GM19455 (cell line): ENCODE measurements at regions not wholly inside any gene's neighbourhood (a gene's known extent, or its start where the extent isn't known, plus 50 kb on each side); places are given as distances from the start of the nearest gene placed in this dataset.

ENCODE experiments used
- ATAC-seq: cut with Tn5 transposase; IDR thresholded peaks from one replicate; pipeline ENCODE4 v1.9.1; 2021; ENCODE audit not compliant: unreplicated experiment

DNA sequence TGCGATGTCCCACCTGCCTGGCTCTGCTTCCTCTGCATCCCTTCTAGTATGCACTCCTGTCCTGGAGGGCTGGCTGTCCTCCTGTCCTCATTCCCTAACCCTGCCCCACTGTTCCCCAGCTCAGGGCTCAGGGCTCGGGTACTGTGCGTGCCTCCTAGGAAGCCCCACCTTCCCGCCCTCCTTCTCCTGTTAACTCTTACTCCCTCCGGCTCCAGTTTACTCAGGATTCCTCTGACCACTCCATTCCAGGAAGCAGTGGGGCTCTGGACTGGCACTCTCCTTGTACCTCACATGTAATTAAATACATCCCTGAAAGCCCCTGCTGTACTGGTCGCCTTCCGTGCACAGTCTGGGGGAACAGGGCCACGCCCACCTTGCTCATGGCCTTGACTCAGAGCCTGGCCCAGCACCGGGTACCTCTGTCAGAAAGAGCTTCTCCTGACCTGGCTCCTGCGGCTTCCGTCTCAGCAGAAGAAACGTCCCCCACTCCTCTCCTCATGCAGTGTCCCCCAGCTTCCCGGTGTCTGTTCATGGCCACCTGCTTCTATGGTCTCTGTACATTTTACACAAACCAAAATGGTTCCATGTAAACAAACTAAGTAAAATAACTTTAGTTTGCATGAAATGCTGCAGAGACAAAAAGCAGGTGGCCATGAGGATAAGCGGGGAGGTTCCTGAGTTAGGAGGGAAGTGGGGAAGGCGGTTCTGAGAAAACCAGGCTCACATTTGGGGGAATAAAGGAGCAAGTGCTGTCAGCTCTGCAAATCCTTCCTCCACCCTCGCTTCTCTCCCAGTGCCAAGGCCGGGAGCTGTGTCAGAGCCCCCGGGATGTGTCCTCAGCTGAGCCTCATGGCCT is 445.9 kb downstream of the BRD1 start:
- no peak for ATAC-seq

DNA sequence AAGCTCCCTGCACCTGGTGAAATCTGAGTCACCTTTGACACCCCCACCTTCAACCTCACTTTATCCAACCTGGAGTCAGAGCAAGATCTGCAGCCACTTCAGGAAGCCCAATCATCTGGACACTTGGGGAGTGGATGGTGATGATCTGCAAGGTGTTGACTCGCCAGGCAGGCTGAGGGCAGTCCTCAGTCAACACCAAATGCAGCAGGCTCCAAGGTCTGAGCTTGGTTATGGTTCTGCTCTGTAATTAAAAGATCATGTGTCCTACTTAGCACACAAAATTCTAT is 446.9 kb downstream of the BRD1 start:
- no peak for ATAC-seq

DNA sequence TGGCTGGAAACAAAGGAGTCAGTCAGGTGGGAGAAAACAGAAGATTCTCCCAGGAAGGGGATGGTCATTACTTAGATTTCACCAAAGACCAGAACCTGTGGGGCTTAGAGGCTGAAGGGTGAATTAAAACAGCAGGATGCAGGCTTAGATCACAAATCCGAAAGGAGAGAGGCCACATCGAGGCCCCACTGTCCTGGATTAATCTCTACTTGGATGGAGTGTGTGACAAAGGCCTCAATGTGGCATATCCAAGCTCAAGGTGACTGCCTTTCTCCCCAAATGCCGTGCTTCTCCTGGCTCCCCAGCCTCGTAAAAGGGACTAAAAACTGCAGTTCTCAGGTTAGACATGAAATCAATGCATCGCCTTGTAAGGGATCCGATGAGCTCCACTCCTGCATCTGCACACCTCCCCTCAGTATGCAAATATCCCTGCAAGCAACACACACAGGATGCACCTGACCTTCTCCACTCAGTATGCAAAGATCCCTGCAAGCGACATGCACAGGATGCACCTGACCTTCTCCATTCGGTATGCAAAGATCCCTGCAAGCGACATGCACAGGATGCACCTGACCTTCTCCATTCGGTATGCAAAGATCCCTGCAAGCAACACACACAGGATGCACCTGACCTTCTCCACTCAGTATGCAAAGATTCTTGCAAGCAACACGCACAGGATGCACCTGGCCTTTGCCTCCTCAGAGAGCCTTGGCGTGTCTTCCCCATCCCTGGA is 447.4 kb downstream of the BRD1 start:
- ATAC-seq, result no peak

DNA sequence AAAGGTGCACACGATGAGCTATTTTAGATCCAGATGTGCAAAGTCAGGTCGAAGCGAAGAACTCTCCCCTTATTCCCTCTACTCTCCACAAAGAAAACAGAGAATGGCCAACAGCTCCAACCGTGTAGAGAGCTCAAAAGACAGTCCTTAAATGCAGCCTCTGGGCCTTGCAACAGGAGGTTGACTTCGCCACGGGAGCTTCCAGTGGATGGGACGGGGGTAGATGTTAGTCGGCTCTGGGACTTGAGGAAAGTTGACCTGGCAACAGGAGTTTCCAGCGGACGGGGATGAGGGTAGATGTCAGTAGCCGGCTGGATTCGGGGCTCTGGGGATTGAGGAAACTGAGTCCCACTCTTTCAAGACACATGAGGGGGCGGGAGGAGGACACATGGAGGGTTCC is 450.4 kb downstream of the BRD1 start:
- no peak for ATAC-seq

DNA sequence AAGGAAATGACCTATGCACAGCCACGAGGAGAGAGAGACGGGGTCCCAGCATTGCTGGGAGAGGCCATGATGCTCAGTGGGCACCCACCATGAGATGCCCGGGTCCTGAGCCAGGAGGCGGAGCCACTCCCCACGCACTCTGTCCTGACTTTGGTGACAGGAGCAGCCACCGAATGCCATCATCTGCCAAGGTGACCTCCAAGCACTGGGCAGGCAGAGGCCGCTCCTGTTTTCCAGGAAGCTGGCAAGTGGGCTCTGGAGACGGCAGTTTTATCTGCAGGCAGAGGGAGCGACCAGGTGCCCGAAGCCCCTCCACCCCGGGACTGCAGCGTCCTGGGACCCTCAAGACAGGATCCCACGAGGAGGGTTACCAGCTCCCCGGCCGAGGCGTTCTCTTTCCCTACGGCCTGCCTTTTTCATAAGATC is 453.9 kb downstream of the BRD1 start:
- ATAC-seq, result no peak

DNA sequence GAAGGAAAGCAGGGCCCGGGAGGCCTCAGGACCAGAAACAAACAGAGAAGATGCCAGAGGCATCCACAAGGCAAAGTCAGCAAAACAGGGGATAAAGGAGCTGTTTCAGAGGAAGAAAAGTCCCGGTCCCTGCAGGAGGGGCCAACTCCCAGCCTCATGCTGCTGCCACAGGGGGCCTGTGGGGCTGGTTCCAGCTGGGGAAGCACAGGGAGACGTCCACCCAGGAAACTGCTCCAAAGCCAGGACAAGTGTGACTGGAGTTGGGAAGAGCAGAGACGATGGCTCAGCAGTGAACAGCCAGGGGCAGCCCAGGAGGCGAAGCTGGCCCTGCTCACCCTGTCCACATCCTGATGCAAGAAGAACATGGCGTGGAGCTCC is 454.4 kb downstream of the BRD1 start:
- no peak for ATAC-seq

DNA sequence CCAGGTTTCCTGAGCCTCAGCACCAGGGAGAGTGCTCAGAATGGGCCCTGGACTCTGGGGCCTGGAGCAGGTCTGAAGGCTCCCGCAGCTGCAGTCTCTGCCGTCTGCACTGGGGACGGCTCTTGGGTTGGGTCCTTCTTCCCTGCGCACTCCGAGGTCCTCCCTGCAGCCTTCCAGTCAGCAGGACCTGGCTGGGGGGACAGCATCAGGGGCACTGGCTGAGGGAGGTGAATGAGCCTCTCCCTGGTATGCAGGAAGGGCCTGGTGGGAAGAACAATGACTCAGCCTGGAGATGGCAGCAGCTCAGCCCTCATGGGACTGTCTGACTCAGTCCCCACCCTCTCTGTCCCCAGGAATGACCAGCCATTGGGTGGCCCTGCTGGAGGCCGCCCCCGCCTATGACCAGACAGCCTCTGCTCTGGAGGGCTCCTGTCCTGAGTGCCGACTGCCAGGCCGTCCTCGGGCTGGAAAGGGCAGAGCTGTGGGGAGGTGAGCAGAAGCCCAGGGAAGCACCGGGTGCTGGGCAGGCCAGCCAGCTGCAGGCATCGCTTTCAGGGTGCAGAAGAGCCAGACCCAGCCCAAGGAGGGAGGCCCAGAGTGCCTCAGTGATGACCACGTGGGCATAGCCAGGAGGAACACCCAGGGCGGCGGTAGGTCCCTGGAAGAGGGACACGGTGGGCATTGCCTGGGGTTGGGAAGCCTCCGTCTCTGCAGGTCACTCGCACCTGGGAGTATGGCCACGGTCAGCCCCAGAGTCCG is 455.0 kb downstream of the BRD1 start:
- ATAC-seq, result no peak

DNA sequence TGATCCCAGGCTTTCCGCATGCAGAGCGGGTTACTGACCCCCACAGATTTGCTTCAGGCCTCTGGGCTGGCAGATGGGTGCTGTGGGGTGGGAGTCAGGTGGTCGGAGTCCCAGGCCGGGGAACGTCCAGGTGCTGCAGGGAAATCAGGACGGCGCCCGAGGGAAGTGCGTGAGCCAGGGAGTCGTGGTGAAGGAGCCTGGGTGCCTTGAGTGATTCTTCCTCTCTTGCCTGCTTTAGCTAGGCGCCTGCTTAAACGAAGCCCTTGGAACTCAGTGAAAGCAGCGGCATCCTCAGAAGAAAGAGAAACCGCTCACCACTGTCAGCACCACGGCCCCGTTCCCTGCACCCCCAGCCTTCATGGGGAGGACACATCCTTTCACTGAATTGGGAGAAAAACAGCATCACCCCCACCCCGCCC is 455.6 kb downstream of the BRD1 start:
- no peak for ATAC-seq

DNA sequence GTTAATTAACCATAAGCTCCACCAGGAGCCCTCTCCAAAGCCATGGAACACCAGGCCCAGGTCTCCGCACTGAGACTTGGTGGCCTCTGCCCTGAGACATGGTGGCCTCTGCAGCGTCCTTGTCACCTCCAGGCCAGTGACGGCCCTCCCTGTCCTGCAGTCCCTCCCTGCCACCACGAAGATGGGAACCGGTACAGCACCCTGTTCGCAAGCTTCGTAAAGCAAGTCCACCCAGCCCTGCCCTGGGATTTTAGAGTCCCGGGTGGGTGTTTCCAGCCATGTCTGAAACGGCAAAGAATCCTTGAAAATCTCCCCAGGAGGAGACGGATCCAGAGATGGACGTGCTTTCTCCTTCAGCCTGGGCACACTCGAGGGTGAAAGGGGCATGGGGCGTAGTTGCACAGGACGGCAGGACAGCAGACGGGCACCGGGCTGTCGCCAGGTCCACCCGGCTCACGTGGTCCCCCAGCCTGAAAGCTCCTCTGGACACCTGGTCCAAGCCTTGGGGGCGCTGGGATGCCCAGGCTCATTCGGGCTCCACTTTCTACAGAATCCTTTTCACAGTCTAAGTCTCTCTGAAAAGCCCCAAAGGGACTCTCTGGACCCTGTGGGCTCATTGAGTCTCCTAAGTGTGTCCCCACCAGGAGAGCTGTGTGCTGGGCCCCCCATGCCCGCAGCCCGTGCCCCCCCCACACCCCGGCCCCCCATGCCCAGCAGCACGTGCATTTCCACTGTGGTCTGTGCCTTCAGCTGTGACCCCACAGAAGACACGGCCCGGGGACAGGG is 456.2 kb downstream of the BRD1 start:
- no peak for ATAC-seq

DNA sequence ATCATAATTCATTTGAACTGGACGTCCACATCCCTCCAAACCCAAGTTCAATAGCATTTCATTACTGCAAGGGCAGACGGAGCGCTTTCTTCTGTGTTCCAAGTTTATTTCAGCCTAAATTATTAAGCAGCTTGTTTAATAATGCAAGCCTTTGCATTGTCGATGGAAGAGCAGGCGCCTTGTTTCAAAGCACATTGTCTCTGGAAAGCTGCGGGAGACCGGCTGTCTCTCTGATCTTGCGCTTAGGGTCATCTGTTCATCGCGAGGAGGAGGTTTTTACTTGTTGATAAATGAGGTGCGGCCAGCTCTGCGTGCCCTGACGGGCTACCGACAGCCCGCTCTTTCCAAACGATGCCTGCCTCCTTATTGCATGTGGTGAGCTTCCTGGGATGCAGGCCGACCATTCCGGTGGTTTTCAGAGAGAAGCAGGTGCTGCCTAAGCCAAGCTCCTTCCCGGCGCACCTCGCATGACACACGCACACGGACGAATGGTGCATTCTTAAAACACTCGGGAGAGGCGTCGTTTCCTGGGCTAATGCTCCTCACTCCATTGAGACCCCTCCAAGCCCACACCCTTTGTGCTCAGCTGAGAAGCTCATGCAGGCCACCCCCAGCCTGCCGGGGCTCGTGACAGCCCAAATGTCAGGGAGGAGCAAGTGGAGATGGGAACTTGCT is 456.9 kb downstream of the BRD1 start:
- ATAC-seq, result no peak

DNA sequence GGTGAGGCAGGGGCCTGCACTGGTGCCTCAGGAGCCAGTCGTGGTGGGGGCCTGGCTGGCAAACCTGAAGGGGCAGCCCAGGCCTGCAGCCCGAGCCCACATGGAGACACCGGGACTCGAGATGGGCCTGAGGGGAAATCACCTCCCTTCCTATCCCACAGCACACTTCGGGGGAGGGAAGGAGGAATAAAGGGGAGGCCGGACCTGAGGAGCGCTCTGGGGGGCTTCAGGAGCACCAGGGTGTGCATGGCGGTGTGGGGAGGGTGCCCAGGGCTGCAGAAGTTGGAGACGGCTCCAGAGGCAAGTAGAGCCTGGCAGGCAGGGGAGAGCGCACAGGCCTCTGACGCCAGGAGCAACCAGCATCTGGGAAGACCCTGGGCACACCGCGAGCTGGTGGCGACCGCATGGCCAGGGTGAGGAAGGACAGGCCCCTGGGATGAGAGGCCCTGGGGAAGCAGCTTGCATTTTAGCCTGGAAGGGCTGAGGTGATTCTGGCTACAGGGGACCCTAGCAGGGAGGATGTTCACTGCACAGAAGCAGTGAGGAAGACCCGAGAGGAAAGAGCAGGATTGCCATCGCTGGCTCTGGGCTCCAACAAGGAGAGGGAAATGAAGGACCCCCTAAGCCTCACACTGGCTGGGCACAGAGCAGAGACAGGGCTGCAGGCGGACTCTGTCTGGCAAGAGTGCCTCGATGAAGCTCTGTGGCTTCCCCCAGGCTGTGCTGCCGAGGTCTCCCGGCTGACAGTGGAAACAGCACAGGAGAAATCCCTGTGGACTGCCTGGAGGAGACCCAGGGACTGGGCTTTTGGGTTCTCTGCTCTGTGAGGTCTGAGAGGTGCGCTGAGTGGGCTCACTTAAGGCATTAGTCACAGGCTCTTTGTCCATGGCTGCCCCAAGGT is 457.7 kb downstream of the BRD1 start:
- no peak for ATAC-seq

DNA sequence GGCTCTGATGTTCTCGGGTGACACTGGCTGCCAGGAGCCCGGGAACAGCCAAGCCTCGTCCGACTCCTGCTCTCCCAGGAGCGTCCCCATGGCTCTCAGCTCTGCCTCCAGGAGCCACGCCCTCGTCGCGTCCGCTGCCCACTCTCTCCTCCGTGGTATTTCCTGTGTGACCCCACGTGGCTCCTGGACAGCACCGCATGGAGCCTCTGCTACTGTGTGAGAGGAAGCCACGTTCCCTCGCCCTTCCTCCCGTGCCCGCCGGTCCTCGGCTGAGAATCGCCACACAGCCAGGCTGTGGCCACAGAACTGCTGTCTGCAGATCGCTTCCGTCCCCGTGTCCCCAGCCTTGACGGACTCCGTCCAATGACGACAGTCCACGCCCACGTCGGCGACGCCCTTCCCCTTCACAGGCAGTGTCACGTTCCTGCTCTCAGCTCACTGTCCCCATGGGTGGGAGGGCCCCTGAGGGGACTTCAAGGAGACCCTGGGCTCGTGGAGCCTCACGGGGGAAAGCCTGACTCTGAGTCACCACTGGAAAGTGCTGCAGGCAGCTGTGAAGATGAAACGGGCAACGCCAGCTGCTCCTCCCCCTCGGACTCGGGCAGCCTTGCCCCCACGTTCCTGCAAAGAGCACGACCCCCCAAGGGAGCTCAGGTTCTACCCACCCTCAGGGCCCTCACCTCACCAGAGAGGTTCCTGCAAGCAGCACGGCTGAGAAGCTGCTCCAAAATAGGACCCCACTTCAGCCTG is 458.5 kb downstream of the BRD1 start:
- ATAC-seq, result no peak

DNA sequence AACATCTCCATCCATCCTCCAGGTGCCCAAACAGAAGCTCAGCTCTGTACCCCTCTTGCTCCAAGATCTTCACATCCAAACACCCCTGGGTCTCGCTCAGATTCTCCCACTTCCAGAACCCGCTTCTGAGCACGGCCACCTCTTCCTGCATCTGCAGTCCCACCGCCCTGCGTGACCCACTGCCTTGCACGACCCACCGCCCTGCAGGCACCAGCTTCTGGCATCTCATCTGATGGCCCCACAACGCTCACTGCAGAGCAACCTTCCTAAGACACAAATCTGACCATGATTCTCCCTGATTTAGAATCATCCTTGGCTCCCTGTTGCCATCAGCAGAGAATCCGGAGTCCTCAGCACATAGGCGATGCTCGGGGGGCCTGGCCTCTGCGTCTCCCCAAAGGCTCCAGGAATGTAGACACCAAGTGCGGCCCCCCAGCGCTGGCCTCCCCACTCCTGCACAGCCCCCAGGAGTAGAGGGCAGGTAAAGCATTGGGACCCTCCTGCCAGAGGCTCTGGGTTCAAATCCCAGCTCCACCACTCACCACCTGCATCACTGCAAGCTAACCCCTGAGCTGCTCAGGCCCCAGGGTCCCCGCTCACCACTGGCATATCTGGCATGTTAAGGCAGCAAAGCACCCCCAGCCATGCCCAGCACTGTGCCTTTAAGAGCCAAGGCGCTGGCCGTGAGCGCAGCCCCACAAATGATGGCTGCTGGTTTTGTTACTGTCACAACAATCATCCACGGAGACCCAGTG is 459.3 kb downstream of the BRD1 start:
- ATAC-seq, result no peak

DNA sequence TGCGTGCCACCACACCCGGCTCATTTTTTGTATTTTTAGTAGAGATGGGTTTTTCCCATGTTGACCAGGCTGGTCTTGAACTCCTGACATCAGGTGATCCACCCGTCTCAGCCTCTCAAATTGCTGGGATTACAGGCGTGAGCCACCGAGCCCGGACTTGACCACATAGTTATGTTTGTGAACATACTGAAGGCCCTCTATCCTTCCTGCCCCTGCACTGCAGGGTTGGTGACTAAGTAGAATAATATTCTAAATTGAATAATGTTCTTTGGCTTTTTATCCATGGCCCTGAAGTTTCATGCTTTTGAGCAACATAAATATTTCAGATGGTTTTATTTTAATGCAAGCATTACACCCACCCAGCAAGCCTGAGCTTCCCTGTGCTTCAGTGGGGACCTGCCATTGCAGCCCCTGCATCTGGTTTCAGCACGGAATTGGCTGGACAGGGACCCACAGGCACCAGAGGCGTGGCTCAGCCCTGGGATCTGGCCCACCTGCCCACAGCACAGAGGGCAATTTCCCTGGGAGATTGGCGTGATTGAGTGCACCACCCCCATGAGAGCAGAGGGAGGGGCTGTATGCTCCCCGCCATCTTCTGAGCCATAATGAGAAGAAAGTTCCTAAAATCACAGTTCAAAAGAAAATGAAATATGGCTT is 460.5 kb downstream of the BRD1 start:
- ATAC-seq, result no peak

DNA sequence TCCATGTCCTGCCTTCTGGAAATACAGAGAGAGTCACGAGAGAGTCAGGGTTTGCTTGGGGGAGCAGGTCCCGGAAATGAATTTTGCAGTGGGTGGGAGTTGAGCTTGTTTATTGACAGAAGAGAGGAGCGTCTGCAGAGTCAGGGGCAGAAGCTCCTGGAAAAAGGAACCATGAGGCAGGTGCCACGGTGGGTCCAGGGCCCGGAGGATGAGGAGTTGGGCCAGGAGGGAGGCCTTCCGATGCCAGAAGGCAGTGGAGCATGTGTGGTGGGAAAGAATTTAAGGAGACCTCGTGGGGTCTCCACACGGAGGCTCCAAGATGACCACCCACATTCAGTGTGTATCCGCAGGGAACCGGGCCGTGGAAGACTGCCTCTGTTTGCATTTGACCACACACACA is 461.2 kb downstream of the BRD1 start:
- no peak for ATAC-seq

DNA sequence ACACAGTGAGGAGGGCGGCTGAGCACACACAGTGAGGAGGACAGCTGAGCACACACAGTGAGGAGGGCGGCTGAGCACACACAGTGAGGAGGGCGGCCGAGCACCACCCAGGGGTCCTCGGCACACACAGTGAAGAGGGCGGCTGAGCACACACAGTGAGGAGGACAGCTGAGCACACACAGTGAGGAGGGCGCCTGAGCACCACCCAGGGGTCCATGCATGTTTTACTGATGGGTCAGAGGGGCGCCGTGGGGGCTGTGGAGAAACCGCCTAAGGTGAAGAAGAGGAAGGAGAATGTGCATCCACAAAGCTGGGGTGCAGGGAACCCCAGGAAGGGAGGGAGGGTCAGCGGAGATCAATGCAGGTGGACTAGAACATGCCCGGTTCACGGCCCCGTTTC is 461.8 kb downstream of the BRD1 start:
- ATAC-seq, result no peak

DNA sequence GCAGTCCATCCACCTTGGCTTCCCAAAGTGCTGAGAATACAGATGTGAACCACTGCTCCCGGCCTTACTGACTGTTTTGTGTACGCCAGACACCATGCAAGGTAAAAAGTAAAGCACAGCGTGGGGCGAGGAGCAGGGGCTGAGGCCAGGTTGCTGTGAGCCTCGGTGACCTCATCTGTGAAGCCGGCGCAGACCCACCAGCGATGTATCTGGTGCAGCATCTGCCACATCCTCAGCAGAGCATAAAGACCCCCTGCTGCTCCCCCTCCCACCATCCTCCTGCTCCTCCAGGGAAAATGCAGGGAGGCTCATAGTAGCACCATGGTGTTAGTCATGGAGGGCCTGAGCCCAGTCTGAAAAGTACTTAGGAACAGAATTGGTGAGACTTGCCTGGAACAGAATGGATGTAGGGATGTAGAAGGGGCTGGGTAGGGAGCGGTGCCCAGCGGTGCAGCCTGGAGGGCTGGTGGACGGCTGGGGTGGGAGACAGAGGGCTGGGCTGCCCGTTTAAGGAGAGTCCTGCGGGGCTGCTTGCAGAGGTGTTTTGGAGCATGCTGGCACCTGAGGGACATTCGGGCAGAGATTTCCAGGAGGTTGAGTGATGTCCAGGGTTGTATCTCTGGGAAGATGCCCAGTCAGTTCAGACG is 462.4 kb downstream of the BRD1 start:
- ATAC-seq, result no peak
